Ovary (tissue), 7 donors: ENCODE measurements at regions not wholly inside any gene's neighbourhood (a gene's known extent, or its start where the extent isn't known, plus 50 kb on each side); places are given as distances from the start of the nearest gene placed in this dataset.
"Not testable (repeated sequence)": the region's sequence is repeated elsewhere in the genome, so short reads cannot be mapped to it uniquely, and the experiment has no call there.

Experiments
- DNase-seq, 5 donors: peaks; one replicate each; pipeline ENCODE4 v3.0.0-alpha.2; 2019 to 2020
- H3K27ac ChIP-seq, 2 donors: fragments of 200-600 bp; one replicate each; pipeline versions ENCODE4 v1.5.1 to v1.8.0; 2019 to 2022
- H3K27me3 ChIP-seq: fragments of 200-600 bp; one replicate; pipeline ENCODE4 v1.8.0; 2022
- H3K36me3 ChIP-seq: fragments of 200-600 bp; sonication (generic); one replicate; pipeline ENCODE4 v1.5.1; 2019
- H3K4me1 ChIP-seq: one replicate; pipeline ENCODE4 v1.8.1; 2013; ENCODE audit warnings: mild to moderate bottlenecking, moderate library complexity; ENCODE audit not compliant: insufficient read depth
- H3K4me3 ChIP-seq: fragments of 200-600 bp; sonication (generic); one replicate; pipeline ENCODE4 v1.5.1; 2017
- H3K9me3 ChIP-seq, 2 donors: fragments of 200-600 bp in 1 of 2; sonication (generic) in 1 of 2; one replicate each; pipeline versions ENCODE4 v1.5.1 to v1.8.1; 2013 to 2019; ENCODE audit warnings: mild to moderate bottlenecking in 1 of 2, moderate library complexity in 1 of 2
- EP300 ChIP-seq: sonication (generic); formaldehyde crosslinking; IDR thresholded peaks from one replicate; pipeline ENCODE4 v1.6.1; 2017; ENCODE audit warnings: antibody characterized with exemption
- POLR2A ChIP-seq: fragments of 450-650 bp; IDR thresholded peaks from one replicate; pipeline ENCODE4 v1.6.1; 2017; ENCODE audit warnings: antibody characterized with exemption, mild to moderate bottlenecking, moderate library complexity
- WGBS, 3 donors: extraction: QIAGEN DNeasy Blood & Tissue Kit in 1 of 3; methylation state at CpG; one replicate each; pipeline versions ENCODE4 v1.1.5 to v1.1.7; 2013 to 2017; 5-methylcytosine and 5-hydroxymethylcytosine counted together
- intact Hi-C, 4 donors: fragments of 100-400 bp; cut with DNase I; formaldehyde crosslinking; loops; one replicate each; pipeline versions ENCODE4 v1.11.0 to v1.15.1; 2022 to 2023
- TF ChIP-seq, protein P1 (sequence below), 3 donors: fragments of 450-650 bp in 2 of 3; fragments of 200-600 bp in 1 of 3; IDR thresholded peaks; one replicate each; pipeline versions ENCODE4 v1.5.1 to v1.8.0; 2016 to 2022; ENCODE audit warnings: antibody characterized with exemption in 3 of 3, mild to moderate bottlenecking in 1 of 3
- donor health status: DM: no; HTN: no; CAD: no; lungs with moderate emphysema.
- donor health status: DM: no; HTN: no; CAD: no.
- donor health status: Bipolar disorder and iron deficiency.
- donor health status: DM: no; HTN: no; CAD: no.
- donor health status: DM: yes; HTN: yes; CAD: no.

DNA sequence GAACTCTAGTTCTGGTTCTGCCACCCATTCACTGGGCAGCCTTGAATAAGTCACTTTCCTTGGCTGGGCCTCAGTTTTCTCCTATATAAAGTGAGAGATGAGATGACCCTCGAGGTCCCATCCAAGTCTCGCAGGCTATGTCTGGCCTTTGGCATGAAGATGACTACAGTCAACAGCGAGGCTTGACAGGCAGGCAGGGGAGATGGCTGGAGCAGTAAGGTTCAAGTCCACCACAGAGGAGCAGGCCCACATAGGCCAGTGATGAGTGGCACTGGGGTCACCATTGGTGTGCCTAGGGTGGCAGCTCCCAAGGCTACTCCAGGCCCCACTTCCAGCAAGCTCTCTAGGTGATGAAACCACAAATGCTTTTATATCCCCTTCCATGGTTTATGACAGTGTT is 161.4 kb downstream of the ZFP36L2 start:
- Histone ChIP-seq H3K9me3 (no peaks in the 10 kb centered on the region), H3K27ac (no peak overlapping the region), H3K36me3 (no peaks in the 10 kb centered on the region), H3K4me3 (no peak overlapping the region), H3K27me3 (no peaks in the 10 kb centered on the region), H3K4me1 (no peaks in the 10 kb centered on the region)
- no peak for TF ChIP-seq EP300
- TF ChIP-seq POLR2A, result no peak
- TF ChIP-seq, protein P1, sequence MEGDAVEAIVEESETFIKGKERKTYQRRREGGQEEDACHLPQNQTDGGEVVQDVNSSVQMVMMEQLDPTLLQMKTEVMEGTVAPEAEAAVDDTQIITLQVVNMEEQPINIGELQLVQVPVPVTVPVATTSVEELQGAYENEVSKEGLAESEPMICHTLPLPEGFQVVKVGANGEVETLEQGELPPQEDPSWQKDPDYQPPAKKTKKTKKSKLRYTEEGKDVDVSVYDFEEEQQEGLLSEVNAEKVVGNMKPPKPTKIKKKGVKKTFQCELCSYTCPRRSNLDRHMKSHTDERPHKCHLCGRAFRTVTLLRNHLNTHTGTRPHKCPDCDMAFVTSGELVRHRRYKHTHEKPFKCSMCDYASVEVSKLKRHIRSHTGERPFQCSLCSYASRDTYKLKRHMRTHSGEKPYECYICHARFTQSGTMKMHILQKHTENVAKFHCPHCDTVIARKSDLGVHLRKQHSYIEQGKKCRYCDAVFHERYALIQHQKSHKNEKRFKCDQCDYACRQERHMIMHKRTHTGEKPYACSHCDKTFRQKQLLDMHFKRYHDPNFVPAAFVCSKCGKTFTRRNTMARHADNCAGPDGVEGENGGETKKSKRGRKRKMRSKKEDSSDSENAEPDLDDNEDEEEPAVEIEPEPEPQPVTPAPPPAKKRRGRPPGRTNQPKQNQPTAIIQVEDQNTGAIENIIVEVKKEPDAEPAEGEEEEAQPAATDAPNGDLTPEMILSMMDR (IDR thresholded peaks at IDR 0.05), result no peak
- WGBS, 3 donors, result 90 to 97% (median 95%) methylated on average over 3 of the region's 3 CpGs
- intact Hi-C loops, result no loop called here
- peak in 2 of 5 donors; percentile 11 to 19 for DNase-seq

DNA sequence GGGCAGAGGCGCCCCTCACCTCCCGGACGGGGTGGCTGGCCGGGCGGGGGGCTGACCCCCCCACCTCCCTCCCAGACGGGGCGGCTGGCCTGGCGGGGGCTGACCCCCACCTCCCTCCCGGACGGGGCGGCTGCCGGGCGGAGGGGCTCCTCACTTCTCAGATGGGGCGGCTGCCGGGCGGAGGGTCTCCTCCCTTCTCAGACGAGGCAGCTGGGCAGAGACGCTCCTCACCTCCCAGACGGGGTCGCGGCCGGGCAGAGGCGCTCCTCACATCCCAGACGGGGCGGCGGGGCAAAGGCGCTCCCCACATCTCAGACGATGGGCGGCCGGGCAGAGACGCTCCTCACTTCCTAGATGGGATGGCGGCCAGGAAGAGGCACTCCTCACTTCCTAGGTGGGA is 163.3 kb downstream of the ZFP36L2 start:
- H3K27me3 ChIP-seq, intact Hi-C loops, H3K36me3 ChIP-seq, H3K9me3 ChIP-seq, H3K4me1 ChIP-seq, H3K27ac ChIP-seq, H3K4me3 ChIP-seq: not testable (repeated sequence)
- DNase-seq, result peak in 1 of 5 donors; percentile 12
- WGBS, 3 donors, result 95 to 100% methylated on average over 6 to 11 of the region's 32 CpGs; no CpG with 5 or more reads in 1 of the 3 donors

DNA sequence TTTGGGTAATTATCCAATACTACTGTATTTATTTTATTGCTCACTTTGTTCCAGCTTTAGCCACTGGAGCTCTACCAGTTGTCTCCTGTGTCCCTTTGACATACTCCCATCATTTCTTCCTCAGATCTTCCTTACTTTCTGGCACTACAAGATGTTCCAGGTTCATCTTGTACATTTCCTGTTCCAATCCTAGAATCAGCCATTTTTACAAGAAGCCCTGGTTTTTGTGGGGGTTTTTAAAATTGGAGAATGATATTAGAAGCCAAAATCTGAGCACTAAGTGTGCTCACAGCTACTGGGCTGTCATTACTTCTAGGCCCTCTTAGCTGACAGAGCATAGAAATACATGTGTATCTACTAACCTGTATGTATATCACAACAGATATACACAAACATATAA is 164.3 kb downstream of the ZFP36L2 start:
- Histone ChIP-seq H3K4me3 (no peak overlapping the region), H3K27ac (no peak overlapping the region), H3K4me1 (peaks cover 4% of the 10 kb centered on the region), H3K9me3 (no peaks in the 10 kb centered on the region), H3K36me3 (no peaks in the 10 kb centered on the region), H3K27me3 (no peaks in the 10 kb centered on the region)
- intact Hi-C loops, result no loop called here
- TF ChIP-seq POLR2A, result no peak
- TF ChIP-seq, protein P1 (IDR thresholded peaks at IDR 0.05), result no peak
- no peak for DNase-seq

DNA sequence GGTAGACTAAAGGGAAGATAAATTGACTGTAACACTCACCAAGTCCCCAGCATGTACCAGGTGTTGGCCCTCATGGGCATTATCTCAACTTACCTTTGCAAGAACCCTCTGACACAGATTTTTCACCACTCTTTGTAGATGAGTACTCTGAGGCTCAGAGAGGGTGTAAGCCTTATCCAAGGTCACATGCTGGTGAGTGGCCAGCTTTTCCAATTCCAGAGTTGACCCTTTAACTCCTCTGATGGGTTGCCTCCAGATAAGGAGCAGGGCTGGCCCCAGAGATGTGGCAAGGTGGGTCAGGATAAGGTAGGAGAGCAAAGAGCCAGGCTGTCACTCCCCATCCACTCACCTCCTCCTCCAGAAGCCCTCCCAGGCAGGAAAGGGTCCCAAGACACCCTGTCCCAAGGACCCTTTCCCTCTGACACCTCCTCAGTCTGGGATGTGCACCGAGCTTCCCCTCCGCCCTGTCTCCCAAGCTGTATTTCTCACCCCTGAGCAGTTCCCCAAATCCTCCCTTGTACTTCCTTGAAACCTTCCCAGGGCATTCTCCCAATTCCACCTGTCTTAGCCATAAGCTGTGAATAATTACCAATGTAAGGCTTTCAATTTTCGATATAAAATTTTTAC is 165.9 kb downstream of the ZFP36L2 start:
- TF ChIP-seq, protein P1 (IDR thresholded peaks at IDR 0.05), result no peak
- TF ChIP-seq EP300, result no peak
- no peak for TF ChIP-seq POLR2A
- 86 to 96% (median 89%) methylated on average over 3 of the region's 3 CpGs for WGBS, 3 donors
- no peaks in the 10 kb centered on the region for H3K9me3 ChIP-seq
- DNase-seq, result peak in 2 of 5 donors; percentile 13
- no peak overlapping the region for H3K4me3 ChIP-seq
- H3K27ac ChIP-seq, result no peak overlapping the region
- H3K4me1 ChIP-seq, result peaks cover 4% of the 10 kb centered on the region
- intact Hi-C loops, result no loop called here
- H3K36me3 ChIP-seq, result no peaks in the 10 kb centered on the region
- no peaks in the 10 kb centered on the region for H3K27me3 ChIP-seq

DNA sequence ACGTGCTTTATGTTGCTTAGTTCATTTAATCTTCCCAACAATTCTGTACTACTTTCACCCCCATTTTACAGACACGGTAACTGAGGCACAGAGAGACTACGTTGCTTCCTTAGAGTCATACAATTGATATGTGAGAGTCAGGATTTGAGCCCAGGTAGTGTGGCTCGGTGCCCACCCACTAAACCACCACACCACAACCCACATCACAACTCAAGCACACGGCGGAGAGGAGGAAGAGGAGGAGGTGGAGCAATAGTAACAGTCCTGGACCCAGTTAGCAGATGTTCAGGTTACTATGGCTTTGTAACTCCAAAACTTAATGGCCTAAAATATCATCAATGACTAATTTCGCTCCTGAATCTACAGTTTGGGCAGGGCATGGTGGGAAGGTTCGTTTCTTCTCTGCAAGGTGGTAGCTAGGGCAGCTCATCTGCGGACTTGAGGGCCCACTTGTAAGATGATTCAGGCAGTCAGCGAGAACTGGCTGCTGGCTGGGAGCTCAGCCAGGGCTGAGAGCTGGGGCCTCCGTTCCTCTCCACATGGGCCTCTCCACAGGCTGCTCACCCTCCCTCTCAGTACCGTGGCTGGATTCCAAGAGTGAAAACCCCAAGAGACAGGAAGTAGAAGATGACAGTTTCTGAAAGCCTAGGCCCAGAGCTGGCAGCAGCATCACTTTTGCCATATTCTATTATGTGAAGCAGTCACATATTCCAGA is 167.1 kb downstream of the ZFP36L2 start:
- Histone ChIP-seq H3K27ac (no peak overlapping the region), H3K27me3 (no peaks in the 10 kb centered on the region), H3K9me3 (no peaks in the 10 kb centered on the region), H3K4me1 (peaks cover 4% of the 10 kb centered on the region), H3K36me3 (no peaks in the 10 kb centered on the region), H3K4me3 (no peak overlapping the region)
- WGBS, 3 donors, result 50 to 51% (median 51%) methylated on average over 12 of the region's 12 CpGs
- peak; percentile 72 to 85 (median 79) for DNase-seq
- TF ChIP-seq, protein P1 (IDR thresholded peaks at IDR 0.05), result no peak
- no peak for TF ChIP-seq EP300
- no peak for TF ChIP-seq POLR2A
- intact Hi-C loops, result no loop called here
